ENCODE measurements at regions not wholly inside any gene's neighbourhood (a gene's known extent, or its start where the extent isn't known, plus 50 kb on each side); places are given as distances from the start of the nearest gene placed in this dataset.
"Not testable (repeated sequence)": the region's sequence is repeated elsewhere in the genome, so short reads cannot be mapped to it uniquely, and the experiment has no call there.

- DNase-seq = not testable (repeated sequence)
These were observed 93.2 kb upstream of the RPH3AL start, which contains the start of gene RFLNB for GRCh38 chr17:445839-446238. Gene RFLNB, minus strand, starts transcription at chr17:445939.

GRCh38 chr17:444879-445454 is 92.4 kb upstream of the RPH3AL start:
- no peak for DNase-seq

- DNase-seq = no peak
These were observed 90.5 kb upstream of the RPH3AL start for GRCh38 chr17:443109-443508.

GRCh38 chr17:441155-441950 is 88.7 kb upstream of the RPH3AL start:
- DNase-seq = no peak

- no peak for DNase-seq
These were observed 85.6 kb upstream of the RPH3AL start for GRCh38 chr17:438191-438590.

- no peak for DNase-seq
These were observed 84.9 kb upstream of the RPH3AL start for GRCh38 chr17:437545-437944.

- DNase-seq = no peak
These were observed 84.0 kb upstream of the RPH3AL start for GRCh38 chr17:436571-436970.

GRCh38 chr17:432471-432870 is 79.9 kb upstream of the RPH3AL start:
- DNase-seq = not testable (repeated sequence)

- no peak for DNase-seq
These were observed 78.9 kb upstream of the RPH3AL start for GRCh38 chr17:431494-431893.

- DNase-seq = no peak
These were observed 77.0 kb upstream of the RPH3AL start for GRCh38 chr17:429589-429988.

- DNase-seq = no peak
These were observed 75.8 kb upstream of the RPH3AL start for GRCh38 chr17:428414-428813.

GRCh38 chr17:427891-428290 is 75.3 kb upstream of the RPH3AL start:
- no peak for DNase-seq

- DNase-seq = no peak
These were observed 74.7 kb upstream of the RPH3AL start for GRCh38 chr17:427327-427726.

- no peak for DNase-seq
These were observed 69.8 kb upstream of the RPH3AL start for GRCh38 chr17:422196-422930.

GRCh38 chr17:420479-421175 is 68.0 kb upstream of the RPH3AL start:
- DNase-seq = no peak

- DNase-seq = peak; percentile 60
These were observed 66.6 kb upstream of the RPH3AL start for GRCh38 chr17:419073-419735.

GRCh38 chr17:418421-418751 is 65.8 kb upstream of the RPH3AL start:
- peak; percentile 97 for DNase-seq

- no peak for DNase-seq
These were observed 65.2 kb upstream of the RPH3AL start for GRCh38 chr17:417691-418420.

GRCh38 chr17:416293-417206 is 63.9 kb upstream of the RPH3AL start:
- DNase-seq = peak; percentile 65

GRCh38 chr17:413706-414380 is 61.2 kb upstream of the RPH3AL start:
- DNase-seq = peak; percentile 92

GRCh38 chr17:413016-413350 is 60.4 kb upstream of the RPH3AL start:
- DNase-seq = peak; percentile 76

Measured in hematopoietic multipotent progenitor cell treated with erythropoietin and hydrocortisone succinate and interleukin-3 and kit ligand, for 4 days (in vitro differentiated cells).